OCI-LY3 (cell line): ENCODE measurements at regions not wholly inside any gene's neighbourhood (a gene's known extent, or its start where the extent isn't known, plus 50 kb on each side); places are given as distances from the start of the nearest gene placed in this dataset.

Experiments
- H2AFZ ChIP-seq: fragments of 200-600, 300-600 bp; shearing (Covaris generic); 2 replicates; pipeline ENCODE4 v1.6.0; 2014; ENCODE audit warnings: antibody characterized with exemption, low read depth, low read length
- H3K27ac ChIP-seq: fragments of 200-600, 300-600 bp; sonication (generic); 2 replicates; pipeline ENCODE4 v1.5.1; 2014; ENCODE audit warnings: mild to moderate bottlenecking, low read length, moderate library complexity, mixed read lengths
- H3K27me3 ChIP-seq: fragments of 200-600, 300-600 bp; sonication (generic); 2 replicates; pipeline ENCODE4 v1.6.1; 2014; ENCODE audit warnings: low read depth, low read length, mixed read lengths
- H3K36me3 ChIP-seq: fragments of 200-600, 300-600 bp; sonication (generic); replicated peaks from 2 replicates; pipeline ENCODE3; 2014; ENCODE audit warnings: low read depth, low read length, mixed read lengths
- H3K4me1 ChIP-seq: fragments of 300-600, 200-600 bp; sonication (generic); 2 replicates; pipeline ENCODE4 v1.6.1; 2014; ENCODE audit warnings: low read length, mixed read lengths
- H3K4me2 ChIP-seq: fragments of 200-600, 300-600 bp; sonication (generic); 2 replicates; pipeline ENCODE4 v1.6.1; 2014; ENCODE audit warnings: low read length, mixed read lengths
- H3K4me3 ChIP-seq: fragments of 300-600, 200-600 bp; sonication (generic); 2 replicates; pipeline ENCODE4 v1.5.1; 2014; ENCODE audit warnings: antibody characterized with exemption, mild to moderate bottlenecking, low read length, moderate library complexity
- H3K79me2 ChIP-seq: fragments of 300-600, 200-600 bp; shearing (Covaris generic); 2 replicates; pipeline ENCODE4 v1.6.1; 2014; ENCODE audit warnings: mild to moderate bottlenecking, low read length, mixed read lengths
- H3K9ac ChIP-seq: fragments of 300-600, 200-600 bp; shearing (Covaris generic); 2 replicates; pipeline ENCODE4 v1.6.0; 2014; ENCODE audit warnings: mild to moderate bottlenecking, low read length, moderate library complexity
- H3K9me3 ChIP-seq: fragments of 200-600, 300-600 bp; shearing (Covaris generic); 2 replicates; pipeline ENCODE4 v1.6.1; 2014; ENCODE audit warnings: low read length, mixed read lengths; ENCODE audit not compliant: insufficient read depth
- H4K20me1 ChIP-seq: fragments of 200-600, 300-600 bp; sonication (generic); 2 replicates; pipeline ENCODE4 v1.6.1; 2016; ENCODE audit warnings: low read length, mixed read lengths; ENCODE audit not compliant: insufficient read depth
- CTCF ChIP-seq: fragments of 200-600, 300-600 bp; sonication (generic); IDR thresholded peaks from 2 replicates; pipeline ENCODE4 v1.5.1; 2014; ENCODE audit warnings: antibody characterized with exemption, low read length, low read depth
- EZH2phosphoT487 ChIP-seq: fragments of 200-600 bp; shearing (Covaris generic); IDR thresholded peaks from 2 replicates; pipeline ENCODE4 v1.6.1; 2018; ENCODE audit warnings: antibody characterized with exemption, mixed run types, low read depth

GRCh38 chr2:144875290-144875969 is 355.5 kb upstream of the ZEB2 start:
- TF ChIP-seq CTCF = no peak
- no peak for TF ChIP-seq EZH2phosphoT487
- no peaks in the 10 kb centered on the region for H3K9me3 ChIP-seq
- H3K27ac ChIP-seq = no peak overlapping the region
- no peak overlapping the region for H2AFZ ChIP-seq
- H3K36me3 ChIP-seq = no peaks in the 10 kb centered on the region
- no peaks in the 10 kb centered on the region; the same call in 1 of the 2 replicates for H3K4me1 ChIP-seq
- H3K4me2 ChIP-seq = no peak overlapping the region
- no peaks in the 10 kb centered on the region for H3K79me2 ChIP-seq
- H4K20me1 ChIP-seq = no peaks in the 10 kb centered on the region
- no peak overlapping the region for H3K4me3 ChIP-seq
- H3K9ac ChIP-seq = no peak overlapping the region
- H3K27me3 ChIP-seq = no peaks in the 10 kb centered on the region

GRCh38 chr2:144865670-144866069 is 345.8 kb upstream of the ZEB2 start:
- H3K4me2 ChIP-seq = no peak overlapping the region
- no peaks in the 10 kb centered on the region for H4K20me1 ChIP-seq
- no peaks in the 10 kb centered on the region for H3K79me2 ChIP-seq
- H3K4me1 ChIP-seq = no peaks in the 10 kb centered on the region
- no peak overlapping the region for H3K27ac ChIP-seq
- H3K9ac ChIP-seq = no peak overlapping the region
- H3K4me3 ChIP-seq = no peak overlapping the region
- no peaks in the 10 kb centered on the region for H3K27me3 ChIP-seq
- no peak overlapping the region for H2AFZ ChIP-seq
- TF ChIP-seq CTCF (no peak), EZH2phosphoT487 (no peak)
- H3K9me3 ChIP-seq = no peaks in the 10 kb centered on the region
- H3K36me3 ChIP-seq = no peaks in the 10 kb centered on the region

- no peak overlapping the region for H2AFZ ChIP-seq
- no peaks in the 10 kb centered on the region for H3K79me2 ChIP-seq
- no peak overlapping the region for H3K4me3 ChIP-seq
- no peaks in the 10 kb centered on the region for H3K4me1 ChIP-seq
- H3K36me3 ChIP-seq = no peaks in the 10 kb centered on the region
- no peak for TF ChIP-seq CTCF
- TF ChIP-seq EZH2phosphoT487 = no peak
- no peaks in the 10 kb centered on the region for H3K9me3 ChIP-seq
- H3K9ac ChIP-seq = no peak overlapping the region
- no peaks in the 10 kb centered on the region for H3K27me3 ChIP-seq
- no peak overlapping the region for H3K4me2 ChIP-seq
- H3K27ac ChIP-seq = no peak overlapping the region
- H4K20me1 ChIP-seq = no peaks in the 10 kb centered on the region
Measured at GRCh38 chr2:144859716-144860115, 339.8 kb upstream of the ZEB2 start.

- no peaks in the 10 kb centered on the region for H3K79me2 ChIP-seq
- no peak for TF ChIP-seq EZH2phosphoT487
- TF ChIP-seq CTCF = no peak
- no peaks in the 10 kb centered on the region for H3K27me3 ChIP-seq
- H3K27ac ChIP-seq = no peak overlapping the region
- H3K4me2 ChIP-seq = no peak overlapping the region
- no peak overlapping the region for H3K9ac ChIP-seq
- no peaks in the 10 kb centered on the region for H3K4me1 ChIP-seq
- H3K9me3 ChIP-seq = no peaks in the 10 kb centered on the region
- H4K20me1 ChIP-seq = no peaks in the 10 kb centered on the region
- H3K36me3 ChIP-seq = no peaks in the 10 kb centered on the region
- H3K4me3 ChIP-seq = no peak overlapping the region
- no peak overlapping the region for H2AFZ ChIP-seq
Measured at GRCh38 chr2:144858211-144858610, 338.3 kb upstream of the ZEB2 start.
